GM21528 (cell line): ENCODE measurements at regions not wholly inside any gene's neighbourhood (a gene's known extent, or its start where the extent isn't known, plus 50 kb on each side); places are given as distances from the start of the nearest gene placed in this dataset.

Experiments used
- ATAC-seq: cut with Tn5 transposase; IDR thresholded peaks from one replicate; pipeline ENCODE4 v1.9.1; 2021; ENCODE audit warnings: mild to moderate bottlenecking, moderate library complexity; ENCODE audit not compliant: unreplicated experiment, low FRiP score

DNA sequence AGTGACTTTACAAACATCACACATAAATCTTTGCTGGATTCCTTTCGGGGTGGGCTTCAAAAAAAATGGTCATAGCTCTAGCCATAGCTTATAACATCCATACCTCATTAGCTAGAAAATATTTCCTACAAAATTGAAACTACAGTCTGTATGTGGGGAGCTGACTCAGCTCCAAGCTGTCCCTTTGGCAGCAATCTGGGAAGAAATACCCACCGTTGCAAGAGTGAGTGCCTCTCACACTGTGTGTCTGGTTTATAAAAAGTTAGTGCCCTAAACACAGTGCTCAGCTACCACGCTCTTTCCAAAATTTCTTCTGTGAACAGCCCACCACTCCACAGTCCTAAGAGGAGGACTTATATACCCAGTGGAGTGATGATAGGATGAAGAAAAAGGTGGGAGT, 170.1 kb downstream of the RBM43 start:
- ATAC-seq: no peak

DNA sequence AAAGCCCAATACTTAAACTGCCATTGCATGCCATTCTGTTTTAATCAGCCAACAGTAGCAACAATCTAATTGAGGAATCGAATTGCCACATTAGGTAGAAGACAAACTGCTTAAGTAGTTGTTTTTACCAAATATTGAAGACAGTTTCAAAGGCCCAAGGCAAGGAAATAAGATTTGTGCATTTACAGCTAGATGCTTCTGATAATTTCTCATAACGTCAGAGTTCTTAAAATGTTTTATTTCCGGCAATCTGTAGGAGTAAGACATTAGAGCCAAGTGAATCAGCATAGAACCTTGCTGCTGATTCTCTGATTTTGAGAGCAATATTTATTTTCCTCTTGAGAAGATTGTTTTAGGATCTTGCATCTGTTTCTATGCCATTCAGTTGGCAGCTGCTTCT, 174.3 kb downstream of the RBM43 start:
- ATAC-seq: no peak

DNA sequence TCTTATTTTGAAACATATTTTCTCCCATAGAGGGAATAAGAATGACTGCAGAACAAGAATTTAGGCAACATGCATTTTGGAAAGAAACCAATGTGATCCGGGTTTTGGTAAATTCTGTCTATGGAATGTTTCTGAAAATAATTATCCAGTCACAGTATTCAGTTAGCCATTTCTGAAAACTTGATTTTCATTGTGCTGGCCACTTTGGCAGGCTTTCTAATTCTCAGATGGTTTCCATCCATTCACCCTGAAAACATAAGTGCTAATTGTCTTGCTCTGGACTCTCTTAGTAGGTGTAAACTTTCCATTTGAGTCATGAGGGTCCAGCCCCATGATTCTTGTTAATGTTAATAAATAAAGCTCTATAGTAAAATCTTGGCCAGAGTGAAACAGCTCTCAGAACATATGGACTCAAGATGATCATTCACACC, 176.5 kb downstream of the RBM43 start:
- no peak for ATAC-seq

DNA sequence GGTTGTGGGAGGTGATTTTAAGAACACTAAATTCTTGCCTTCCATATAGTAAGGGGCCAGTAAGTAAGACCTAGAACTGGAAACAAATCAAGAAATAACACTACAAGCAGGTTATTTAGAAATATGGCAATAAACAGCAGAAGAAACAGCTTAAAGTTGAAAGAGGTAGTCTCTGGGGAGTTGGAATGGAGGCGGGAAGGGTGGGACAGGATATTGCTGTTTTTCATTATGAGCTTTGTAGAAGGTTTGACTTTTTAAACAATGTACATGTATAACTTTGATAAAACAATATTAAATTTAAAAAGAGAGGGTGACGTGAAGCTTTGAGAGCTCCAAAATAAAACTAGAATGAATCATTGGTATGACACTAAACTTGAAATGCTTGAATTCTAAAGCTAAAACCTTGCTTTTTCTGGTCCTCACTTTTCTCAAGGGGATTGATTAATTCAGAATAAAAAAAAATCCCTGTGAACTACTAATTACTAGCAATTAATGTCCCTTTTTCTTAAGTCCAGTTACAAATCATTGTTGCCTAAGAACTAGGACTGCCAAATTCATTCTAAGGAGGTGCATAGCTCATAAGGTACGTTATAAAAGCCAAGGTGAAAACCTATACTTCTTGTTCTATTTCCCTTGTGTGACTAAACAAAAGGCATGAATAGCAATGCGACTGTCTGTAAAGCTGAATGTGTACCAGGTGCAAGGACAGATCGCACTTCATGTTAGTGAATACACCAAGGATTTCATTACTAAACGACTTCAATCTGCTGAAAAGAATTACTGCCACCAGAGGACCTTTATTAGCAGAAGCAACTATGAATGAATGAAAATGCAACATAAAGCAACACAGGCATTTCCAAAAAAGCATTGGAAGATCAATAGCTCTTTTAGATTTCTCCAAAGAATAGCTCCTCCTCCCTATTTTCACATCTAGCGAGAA, 177.5 kb downstream of the RBM43 start:
- no peak for ATAC-seq

- no peak for ATAC-seq
Measured at GRCh38 chr2:151078889-151079288, 182.8 kb downstream of the RBM43 start.

- ATAC-seq: no peak
Measured at GRCh38 chr2:151071906-151072305, 189.8 kb downstream of the RBM43 start.

DNA sequence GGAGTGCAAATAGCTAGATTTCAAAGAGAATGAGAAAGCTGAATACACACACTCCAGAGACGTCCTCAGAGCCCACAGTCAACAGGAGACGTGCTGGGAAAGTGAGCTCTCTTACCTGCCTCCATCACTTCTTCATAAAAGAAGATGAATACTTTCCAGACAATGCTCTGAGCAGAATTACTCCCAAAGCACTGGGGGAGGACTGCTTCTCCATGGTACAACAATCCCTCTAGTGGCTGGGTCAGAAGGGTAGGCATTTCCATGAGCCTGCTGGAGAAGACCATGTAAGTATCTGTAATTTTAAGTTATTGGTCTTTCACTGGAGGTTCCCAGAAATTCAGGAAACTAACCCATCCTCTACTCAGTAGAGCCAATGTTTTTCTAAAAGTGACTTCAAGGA, 190.3 kb downstream of the RBM43 start:
- no peak for ATAC-seq

DNA sequence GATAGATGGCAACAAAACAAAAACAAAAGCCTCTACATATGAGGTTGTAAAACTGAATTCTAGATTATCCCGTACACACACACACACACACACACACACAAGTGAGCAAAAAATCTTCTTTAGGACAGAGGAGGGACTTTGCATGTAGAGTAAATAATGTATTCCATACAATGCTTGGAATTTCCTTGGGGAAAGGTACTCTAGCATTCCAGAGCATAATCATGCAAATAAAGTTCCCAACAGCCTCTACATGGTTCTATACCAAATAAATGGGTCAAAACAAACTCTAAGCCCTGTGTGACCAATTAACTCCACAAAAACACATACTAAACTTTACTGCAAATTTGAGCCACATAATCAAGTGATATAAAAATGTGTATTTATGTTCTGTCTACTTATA, 191.4 kb downstream of the RBM43 start:
- ATAC-seq: no peak

- ATAC-seq: no peak
Measured at GRCh38 chr2:151067658-151068369, 193.8 kb downstream of the RBM43 start.

GRCh38 chr2:151063271-151063670, 198.4 kb downstream of the RBM43 start:
- no peak for ATAC-seq

- no peak for ATAC-seq
Measured at GRCh38 chr2:151060287-151060686, 201.4 kb downstream of the RBM43 start.

GRCh38 chr2:151056870-151057269, 204.8 kb downstream of the RBM43 start:
- ATAC-seq: no peak

GRCh38 chr2:151053661-151053990, 208.0 kb downstream of the RBM43 start:
- no peak for ATAC-seq

DNA sequence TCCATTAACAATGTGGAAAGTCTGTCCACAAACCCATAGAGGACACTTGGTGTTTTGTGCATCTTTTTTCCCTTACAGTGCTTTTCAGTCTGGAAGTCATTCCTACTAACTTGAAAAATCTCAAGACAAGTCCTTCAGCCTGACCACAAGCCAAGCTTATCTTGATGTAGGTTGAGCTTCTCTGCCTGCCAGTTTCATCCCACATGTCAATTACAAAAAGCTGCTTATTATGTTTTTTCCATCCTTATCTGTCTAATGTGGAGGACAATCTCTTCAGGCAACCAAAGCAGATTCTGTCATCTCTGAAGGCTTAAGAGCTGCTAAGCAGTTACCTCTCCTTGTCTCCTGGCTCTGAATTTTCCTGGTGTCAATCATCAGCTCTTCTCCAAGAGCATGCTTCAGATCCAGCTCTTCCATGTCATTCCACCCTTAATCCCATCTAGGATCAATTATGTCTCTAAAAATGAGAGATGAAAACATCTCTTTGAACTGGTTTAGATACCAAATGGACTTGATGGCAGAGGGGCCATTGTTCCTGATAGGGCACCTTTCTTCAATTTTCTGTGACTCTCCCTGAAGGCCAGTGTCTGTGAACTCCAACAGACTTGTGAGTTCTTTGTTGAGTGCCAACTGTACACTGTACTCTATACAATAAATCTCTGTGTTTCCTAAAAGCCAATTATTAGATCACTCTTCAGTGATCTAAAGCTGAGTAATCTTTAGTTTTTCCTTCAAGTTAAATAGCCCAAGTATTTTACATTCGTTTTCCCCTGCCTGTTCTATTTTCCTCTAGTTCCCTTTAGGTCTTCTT, 208.6 kb downstream of the RBM43 start:
- no peak for ATAC-seq

DNA sequence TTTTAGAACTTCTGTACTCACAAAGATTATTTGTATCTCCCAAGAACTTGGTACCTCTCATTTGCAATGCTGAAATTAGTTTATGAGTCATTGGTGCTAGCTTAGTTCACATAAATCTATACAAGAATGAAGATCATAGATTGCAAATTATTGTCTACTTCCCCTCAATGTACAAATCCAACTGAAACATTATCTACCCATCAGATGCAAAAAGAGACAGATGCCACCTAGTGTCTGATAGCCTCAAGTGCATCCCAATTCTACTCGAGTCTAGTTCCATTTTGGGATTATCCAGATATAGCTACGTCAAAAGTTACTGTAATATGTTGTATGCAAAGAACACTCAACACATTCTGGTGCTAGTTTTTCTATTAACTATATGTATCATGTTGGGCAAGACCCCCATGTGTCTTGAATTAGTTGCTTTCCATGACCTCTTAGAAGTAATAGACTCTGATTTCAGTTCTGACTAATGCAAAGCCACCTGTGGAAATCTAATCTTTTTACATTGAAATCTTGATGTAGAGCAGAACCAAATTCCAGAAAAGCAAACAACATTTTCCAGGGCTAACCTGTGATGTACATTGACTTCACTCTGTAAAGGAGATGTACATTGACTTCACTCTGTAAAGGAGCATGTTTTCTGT, 210.0 kb downstream of the RBM43 start:
- ATAC-seq: peak; percentile 96

DNA sequence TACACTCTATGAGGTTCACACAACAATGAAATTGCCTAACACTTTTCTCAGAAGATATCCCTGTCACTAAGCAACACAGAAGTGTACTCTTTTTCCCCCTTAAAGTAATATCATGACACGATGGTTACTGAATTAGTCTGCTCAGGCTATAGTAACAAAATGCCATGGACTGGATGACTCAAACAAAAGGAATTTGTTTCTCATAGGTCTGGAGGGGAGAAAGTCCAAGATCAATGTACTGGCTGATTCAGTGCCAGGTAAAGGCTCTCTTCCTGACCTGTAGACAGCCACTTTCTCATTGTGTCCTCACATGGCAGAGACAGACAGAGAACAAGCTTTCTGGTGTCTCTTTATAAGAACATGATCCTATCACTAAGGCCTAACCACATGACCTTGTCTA, 211.9 kb downstream of the RBM43 start:
- ATAC-seq: no peak

DNA sequence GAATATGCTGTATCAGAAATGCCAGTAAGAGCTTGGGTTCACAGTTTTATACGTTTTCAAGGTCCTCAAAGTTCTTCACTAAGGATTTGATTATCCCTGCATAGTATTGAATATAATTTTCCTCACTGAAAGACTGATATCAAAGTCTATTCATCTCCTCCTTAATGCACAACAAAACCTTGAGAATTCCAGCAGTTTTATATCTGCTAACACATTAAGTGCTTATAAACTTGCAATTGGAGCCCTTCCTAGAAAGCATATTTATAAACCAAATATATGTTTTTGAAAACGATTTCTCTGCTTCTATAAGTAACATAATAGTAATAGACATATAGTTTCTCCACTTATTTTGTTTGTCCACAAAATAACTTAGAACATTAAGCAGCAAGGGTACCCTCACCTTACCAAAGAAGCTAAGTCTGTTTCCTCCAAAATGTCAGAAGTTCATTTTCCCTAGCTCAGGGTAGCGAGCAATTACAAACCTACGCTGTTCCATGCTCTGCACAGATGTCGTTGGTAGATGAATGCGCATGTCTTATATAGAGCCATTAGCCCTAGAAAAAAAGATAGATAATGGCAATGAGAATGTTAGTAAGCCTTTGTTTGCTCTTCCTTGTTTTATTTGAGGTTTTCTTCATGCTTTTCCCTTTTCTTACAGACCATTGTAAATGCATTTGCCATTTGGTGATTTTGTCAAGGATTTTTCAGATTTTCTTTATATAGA, 213.2 kb downstream of the RBM43 start:
- ATAC-seq: no peak

DNA sequence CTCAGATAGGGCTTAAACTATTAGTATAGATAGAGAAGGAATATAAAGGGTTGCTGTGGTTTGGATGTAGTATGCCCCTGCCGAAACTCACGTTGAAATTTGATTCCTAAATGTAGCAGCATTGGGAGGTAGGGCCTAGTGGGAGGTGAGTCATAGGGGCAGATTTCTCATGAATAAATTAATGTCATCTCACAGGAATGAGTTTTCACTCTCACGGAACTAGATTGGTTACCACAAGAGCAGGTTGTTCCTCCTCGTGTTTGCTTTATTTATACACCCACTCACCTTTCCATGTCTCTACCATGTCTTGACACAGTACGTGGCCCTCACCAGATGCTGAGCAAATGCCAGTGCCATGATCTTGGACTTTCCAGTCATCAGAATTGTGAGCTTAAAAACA, 218.2 kb downstream of the RBM43 start:
- no peak for ATAC-seq

DNA sequence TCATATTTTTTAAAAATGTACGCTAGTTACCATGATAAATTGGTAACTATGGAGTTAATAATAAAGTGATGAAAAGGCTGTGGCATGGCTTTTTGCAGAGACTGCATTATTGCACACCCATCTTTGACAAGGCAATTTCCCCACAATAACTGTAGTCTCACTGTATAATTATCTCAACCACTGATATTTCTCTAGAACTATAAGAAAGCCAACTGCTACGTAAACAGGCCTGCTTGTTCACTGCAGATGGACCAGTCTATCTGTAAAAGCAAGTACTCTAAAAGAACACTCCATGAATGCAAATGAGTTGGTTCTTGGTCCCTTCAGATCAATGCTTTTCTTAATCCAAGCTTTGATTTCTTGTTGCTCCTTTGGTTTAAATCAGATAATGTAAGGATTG, 218.7 kb downstream of the RBM43 start:
- ATAC-seq: no peak

GRCh38 chr2:151040039-151040438, 221.6 kb downstream of the RBM43 start:
- ATAC-seq: no peak
